Epithelial cell of esophagus (primary cell): ENCODE measurements at regions not wholly inside any gene's neighbourhood (a gene's known extent, or its start where the extent isn't known, plus 50 kb on each side); places are given as distances from the start of the nearest gene placed in this dataset.
A peak's percentile ranks its signal among the peaks of the same experiment; 100 is the strongest.

Source experiments
- DNase-seq: peaks from one replicate; pipeline ENCODE4 v3.0.0; 2010; ENCODE audit warnings: low read depth
- H3K4me3 ChIP-seq: 2 replicates; pipeline ENCODE4 v1.5.1; 2011; ENCODE audit warnings: mild to moderate bottlenecking, low read length, control low read depth
- TF ChIP-seq, protein P1 (sequence below): IDR thresholded peaks from 2 replicates; pipeline ENCODE4 v1.5.1; 2011; ENCODE audit warnings: low read depth, mild to moderate bottlenecking, low read length, control low read depth, inconsistent platforms; ENCODE audit not compliant: insufficient read depth; ENCODE audit errors: missing control alignments

- no peak overlapping the region for H3K4me3 ChIP-seq
- TF ChIP-seq, protein P1, sequence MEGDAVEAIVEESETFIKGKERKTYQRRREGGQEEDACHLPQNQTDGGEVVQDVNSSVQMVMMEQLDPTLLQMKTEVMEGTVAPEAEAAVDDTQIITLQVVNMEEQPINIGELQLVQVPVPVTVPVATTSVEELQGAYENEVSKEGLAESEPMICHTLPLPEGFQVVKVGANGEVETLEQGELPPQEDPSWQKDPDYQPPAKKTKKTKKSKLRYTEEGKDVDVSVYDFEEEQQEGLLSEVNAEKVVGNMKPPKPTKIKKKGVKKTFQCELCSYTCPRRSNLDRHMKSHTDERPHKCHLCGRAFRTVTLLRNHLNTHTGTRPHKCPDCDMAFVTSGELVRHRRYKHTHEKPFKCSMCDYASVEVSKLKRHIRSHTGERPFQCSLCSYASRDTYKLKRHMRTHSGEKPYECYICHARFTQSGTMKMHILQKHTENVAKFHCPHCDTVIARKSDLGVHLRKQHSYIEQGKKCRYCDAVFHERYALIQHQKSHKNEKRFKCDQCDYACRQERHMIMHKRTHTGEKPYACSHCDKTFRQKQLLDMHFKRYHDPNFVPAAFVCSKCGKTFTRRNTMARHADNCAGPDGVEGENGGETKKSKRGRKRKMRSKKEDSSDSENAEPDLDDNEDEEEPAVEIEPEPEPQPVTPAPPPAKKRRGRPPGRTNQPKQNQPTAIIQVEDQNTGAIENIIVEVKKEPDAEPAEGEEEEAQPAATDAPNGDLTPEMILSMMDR, result no peak
- DNase-seq, result no peak
Observed at GRCh38 chr18:54714851-54715250, 113.4 kb upstream of the RAB27B start.

GRCh38 chr18:54716586-54716985, 111.7 kb upstream of the RAB27B start:
- TF ChIP-seq, protein P1, result no peak
- no peak for DNase-seq
- no peak overlapping the region for H3K4me3 ChIP-seq

DNA sequence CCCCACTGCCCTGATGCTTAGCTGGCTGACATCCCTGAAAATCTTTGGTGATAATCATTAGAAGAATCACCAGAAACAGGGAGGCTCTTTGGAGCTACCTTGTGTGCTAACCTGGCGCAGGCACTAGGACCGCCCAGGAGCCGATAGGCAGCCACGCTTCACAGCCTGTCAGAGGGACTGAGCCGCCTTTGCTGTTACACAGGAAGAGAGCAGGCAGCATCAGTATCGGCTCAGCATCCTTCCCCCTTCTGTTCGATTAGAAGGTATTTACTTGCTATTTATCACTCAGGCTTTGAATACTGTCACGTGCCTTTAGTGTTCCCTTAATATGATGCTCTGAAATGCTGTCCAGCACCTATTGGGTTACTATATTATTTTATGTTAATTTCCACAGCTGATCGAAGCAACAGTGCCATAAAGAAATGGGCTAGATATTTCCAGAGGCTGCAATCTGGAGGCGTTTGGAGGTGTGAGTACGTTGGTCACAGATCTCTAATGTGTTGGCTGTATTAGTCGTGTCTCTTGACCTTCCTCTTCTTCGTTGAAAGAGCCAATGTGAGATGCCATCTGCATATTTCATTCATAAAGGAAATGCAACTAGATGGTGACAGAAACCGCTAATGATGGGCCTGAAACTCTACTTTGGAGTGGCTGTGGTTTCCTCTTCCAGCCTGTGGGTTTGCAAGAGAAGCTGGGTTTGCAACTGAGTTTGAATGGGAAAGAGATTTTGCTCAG, 110.4 kb upstream of the RAB27B start:
- TF ChIP-seq, protein P1, result no peak
- peak; percentile 26 for DNase-seq
- no peak overlapping the region for H3K4me3 ChIP-seq

- no peak for DNase-seq
- no peak overlapping the region for H3K4me3 ChIP-seq
- TF ChIP-seq, protein P1, result no peak
Observed at GRCh38 chr18:54718408-54718773, 109.9 kb upstream of the RAB27B start.

DNA sequence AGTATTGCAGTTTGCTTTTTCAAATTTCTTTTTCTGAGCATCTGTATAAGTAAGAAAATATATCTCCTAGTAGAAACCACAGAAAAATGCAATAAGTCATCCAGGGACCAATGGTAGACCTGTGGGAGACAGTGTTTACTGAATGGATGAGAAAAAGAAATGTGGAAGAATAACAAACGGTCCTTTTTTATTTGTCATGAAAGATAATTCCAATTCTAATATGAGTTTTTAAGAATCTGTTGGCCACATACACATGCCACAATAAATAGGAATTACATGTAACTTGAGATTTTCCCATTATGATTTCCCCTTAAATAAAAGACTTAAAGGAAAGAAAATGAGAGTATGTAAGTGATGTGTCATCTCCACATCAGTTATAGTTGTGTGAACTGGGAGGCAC, 107.7 kb upstream of the RAB27B start:
- no peak overlapping the region for H3K4me3 ChIP-seq
- TF ChIP-seq, protein P1, result no peak
- DNase-seq, result no peak

DNA sequence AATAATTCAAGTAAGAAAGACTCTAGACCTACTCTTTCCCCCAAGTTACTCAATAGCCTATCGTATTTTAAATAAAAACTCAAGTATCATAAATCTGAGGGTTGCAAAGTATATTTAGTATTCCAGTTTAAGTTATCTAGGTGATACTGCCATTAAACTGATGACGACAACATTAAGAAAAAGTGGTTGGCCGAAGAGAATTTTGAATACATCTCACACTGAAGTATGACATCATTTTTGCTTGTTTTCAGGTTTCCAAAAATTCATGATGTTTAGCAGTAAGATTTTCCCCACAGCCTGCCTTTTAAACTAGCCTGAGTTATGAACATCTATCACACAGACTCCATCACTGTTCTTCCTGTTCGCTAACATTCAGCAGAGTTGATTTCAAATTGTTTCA, 102.1 kb upstream of the RAB27B start:
- TF ChIP-seq, protein P1, result no peak
- no peak overlapping the region for H3K4me3 ChIP-seq
- DNase-seq, result no peak

GRCh38 chr18:54734059-54734458, 94.2 kb upstream of the RAB27B start:
- H3K4me3 ChIP-seq, result no peak overlapping the region
- DNase-seq, result peak; percentile 97
- TF ChIP-seq, protein P1, result no peak
